HEK293 (cell line): ENCODE measurements at regions not wholly inside any gene's neighbourhood (a gene's known extent, or its start where the extent isn't known, plus 50 kb on each side); places are given as distances from the start of the nearest gene placed in this dataset.

Experiments used
- ATF2 ChIP-seq: fragments of 450-650 bp; formaldehyde crosslinking; IDR thresholded peaks from 2 replicates; pipeline ENCODE4 v1.5.1; 2016; ENCODE audit warnings: missing biosample characterization, missing genetic modification characterization, low read depth
- CTCF ChIP-seq: fragments of 450-650 bp; formaldehyde crosslinking; IDR thresholded peaks from 2 replicates; pipeline ENCODE4 v1.5.1; 2016; ENCODE audit warnings: missing biosample characterization, missing genetic modification characterization
- IKZF3 ChIP-seq: fragments of 450-650 bp; IDR thresholded peaks from 2 replicates; pipeline ENCODE4 v1.5.0; 2018; ENCODE audit warnings: missing biosample characterization, mild to moderate bottlenecking, missing genetic modification characterization, moderate library complexity
- KLF10 ChIP-seq: fragments of 450-650 bp; IDR thresholded peaks from 2 replicates; pipeline ENCODE4 v1.5.1; 2018; ENCODE audit warnings: missing biosample characterization, mild to moderate bottlenecking, missing genetic modification characterization
- REST ChIP-seq: fragments of 450-650 bp; formaldehyde crosslinking; IDR thresholded peaks from 2 replicates; pipeline ENCODE4 v1.5.1; 2016; ENCODE audit warnings: missing biosample characterization, missing genetic modification characterization
- SALL2 ChIP-seq: fragments of 450-650 bp; formaldehyde crosslinking; IDR thresholded peaks from 2 replicates; pipeline ENCODE4 v1.5.0; 2017; ENCODE audit warnings: missing biosample characterization, mild to moderate bottlenecking, missing genetic modification characterization, borderline replicate concordance
- ZBTB21 ChIP-seq: fragments of 450-650 bp; formaldehyde crosslinking; IDR thresholded peaks from 2 replicates; pipeline ENCODE4 v1.5.1; 2017; ENCODE audit warnings: missing biosample characterization, missing genetic modification characterization
- ZBTB26 ChIP-seq: fragments of 450-650 bp; formaldehyde crosslinking; optimal IDR thresholded peaks from 2 replicates; pipeline ENCODE3; 2016; ENCODE audit warnings: missing biosample characterization, mild to moderate bottlenecking, missing genetic modification characterization
- ZBTB6 ChIP-seq: fragments of 450-650 bp; formaldehyde crosslinking; IDR thresholded peaks from 2 replicates; pipeline ENCODE4 v1.5.1; 2017; ENCODE audit warnings: missing biosample characterization, missing genetic modification characterization
- ZBTB7A ChIP-seq: fragments of 450-650 bp; formaldehyde crosslinking; IDR thresholded peaks from 2 replicates; pipeline ENCODE4 v1.5.1; 2016; ENCODE audit warnings: low read depth, missing biosample characterization, missing genetic modification characterization
- ZNF140 ChIP-seq: fragments of 450-650 bp; formaldehyde crosslinking; IDR thresholded peaks from 2 replicates; pipeline ENCODE4 v1.5.1; 2016; ENCODE audit warnings: missing biosample characterization, missing genetic modification characterization
- ZNF302 ChIP-seq: fragments of 450-650 bp; formaldehyde crosslinking; IDR thresholded peaks from 2 replicates; pipeline ENCODE4 v1.5.1; 2016; ENCODE audit warnings: missing biosample characterization, missing genetic modification characterization, low read depth
- ZNF521 ChIP-seq: fragments of 450-650 bp; formaldehyde crosslinking; IDR thresholded peaks from 2 replicates; pipeline ENCODE4 v1.5.1; 2017; ENCODE audit warnings: missing biosample characterization, mild to moderate bottlenecking, missing genetic modification characterization

- no peak for TF ChIP-seq CTCF (tag by site-specific recombination)
- TF ChIP-seq REST (tag by site-specific recombination), result no peak
- no peak for TF ChIP-seq IKZF3 (tag by site-specific recombination)
- TF ChIP-seq ZBTB26 (tag by site-specific recombination), result no peak
- no peak for TF ChIP-seq ATF2 (tag by site-specific recombination)
- TF ChIP-seq SALL2 (tag by site-specific recombination), result no peak
- no peak for TF ChIP-seq ZBTB7A (tag by site-specific recombination)
- TF ChIP-seq ZNF302 (tag by site-specific recombination), result no peak
- TF ChIP-seq ZBTB6 (tag by site-specific recombination), result no peak
- no peak for TF ChIP-seq ZNF140
- TF ChIP-seq ZBTB21 (tag by site-specific recombination), result no peak
- TF ChIP-seq ZNF521 (tag by site-specific recombination), result no peak
- TF ChIP-seq KLF10 (tag by site-specific recombination), result no peak
These were observed 178.0 kb upstream of the IVNS1ABP start for GRCh38 chr1:185495007-185495406.
